NCI-H187 (cell line): ENCODE measurements at regions not wholly inside any gene's neighbourhood (a gene's known extent, or its start where the extent isn't known, plus 50 kb on each side); places are given as distances from the start of the nearest gene placed in this dataset.
"Not testable (repeated sequence)": the region's sequence is repeated elsewhere in the genome, so short reads cannot be mapped to it uniquely, and the experiment has no call there.

Experiments
- DNase-seq, 2 experiments: peaks; one replicate each; lab custom pipeline; 2025; lab: John Stamatoyannopoulos, UW

- no peak for DNase-seq
Observed at GRCh38 chr11:92111287-92111686, 113.3 kb upstream of the FAT3 start.

GRCh38 chr11:92109466-92109865, 115.2 kb upstream of the FAT3 start:
- DNase-seq = no peak

- DNase-seq = no peak
Observed at GRCh38 chr11:92107331-92107730, 117.3 kb upstream of the FAT3 start.

- no peak for DNase-seq
Observed at GRCh38 chr11:92104349-92104748, 120.3 kb upstream of the FAT3 start.

- DNase-seq = no peak
Observed at GRCh38 chr11:92101920-92102319, 122.7 kb upstream of the FAT3 start.

GRCh38 chr11:92099183-92099582, 125.4 kb upstream of the FAT3 start:
- DNase-seq = no peak

- DNase-seq = no peak
Observed at GRCh38 chr11:92098172-92098571, 126.4 kb upstream of the FAT3 start.

GRCh38 chr11:92087725-92088537, 136.7 kb upstream of the FAT3 start:
- no peak for DNase-seq

GRCh38 chr11:92083123-92083522, 141.5 kb upstream of the FAT3 start:
- no peak for DNase-seq

- no peak for DNase-seq
Observed at GRCh38 chr11:92082652-92083051, 142.0 kb upstream of the FAT3 start.

- DNase-seq = not testable (repeated sequence)
Observed at GRCh38 chr11:92074498-92074897, 150.1 kb upstream of the FAT3 start.

GRCh38 chr11:92071660-92072059, 153.0 kb upstream of the FAT3 start:
- DNase-seq = no peak

- DNase-seq = no peak
Observed at GRCh38 chr11:92070026-92070889, 154.4 kb upstream of the FAT3 start.

- DNase-seq = no peak
Observed at GRCh38 chr11:92067016-92067415, 157.6 kb upstream of the FAT3 start.

GRCh38 chr11:92061456-92062062, 163.1 kb upstream of the FAT3 start:
- no peak for DNase-seq

- no peak for DNase-seq
Observed at GRCh38 chr11:92057849-92058442, 166.7 kb upstream of the FAT3 start.

GRCh38 chr11:92053216-92053615, 171.4 kb upstream of the FAT3 start:
- no peak for DNase-seq

- no peak for DNase-seq
Observed at GRCh38 chr11:92050305-92050704, 174.3 kb upstream of the FAT3 start.

GRCh38 chr11:92048415-92048814, 176.2 kb upstream of the FAT3 start:
- DNase-seq = no peak

- no peak for DNase-seq
Observed at GRCh38 chr11:92046103-92046502, 178.5 kb upstream of the FAT3 start.

GRCh38 chr11:92045301-92045700, 179.3 kb upstream of the FAT3 start:
- DNase-seq = no peak

GRCh38 chr11:92035488-92035887, 189.1 kb upstream of the FAT3 start:
- no peak for DNase-seq
